DND-41 (cell line): ENCODE measurements at regions not wholly inside any gene's neighbourhood (a gene's known extent, or its start where the extent isn't known, plus 50 kb on each side); places are given as distances from the start of the nearest gene placed in this dataset.

Source experiments
- EZH2 ChIP-seq: IDR thresholded peaks from 3 replicates; pipeline ENCODE4 v1.6.1; 2012; ENCODE audit warnings: borderline replicate concordance, low read depth, mild to moderate bottlenecking, moderate library complexity, low read length, inconsistent platforms; ENCODE audit not compliant: severe bottlenecking
- TF ChIP-seq, protein P1 (sequence below): IDR thresholded peaks from 2 replicates; pipeline ENCODE4 v1.5.1; 2012; ENCODE audit warnings: borderline replicate concordance, low read length, moderate library complexity, mild to moderate bottlenecking; ENCODE audit not compliant: poor library complexity, severe bottlenecking; ENCODE audit errors: extremely low read depth

DNA sequence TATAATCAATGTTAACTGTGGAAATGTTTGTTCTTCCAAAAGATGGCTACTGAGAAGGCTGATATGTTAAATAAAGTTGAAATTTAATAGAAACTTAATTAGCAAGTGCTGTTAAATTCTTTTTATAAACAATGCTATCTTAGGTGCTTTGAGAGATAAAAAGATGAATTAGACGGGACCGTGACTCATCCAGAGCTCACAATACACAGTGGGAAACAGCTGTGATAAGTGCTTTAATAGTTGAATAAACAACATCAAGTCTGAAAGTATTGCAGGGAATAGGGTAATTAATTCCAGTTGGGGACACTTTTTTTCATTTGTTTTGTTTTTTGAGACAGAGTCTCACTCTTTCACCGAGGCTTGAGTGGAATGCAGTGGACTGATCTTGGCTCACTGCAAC is 85.5 kb upstream of the DTNA start:
- TF ChIP-seq, protein P1, sequence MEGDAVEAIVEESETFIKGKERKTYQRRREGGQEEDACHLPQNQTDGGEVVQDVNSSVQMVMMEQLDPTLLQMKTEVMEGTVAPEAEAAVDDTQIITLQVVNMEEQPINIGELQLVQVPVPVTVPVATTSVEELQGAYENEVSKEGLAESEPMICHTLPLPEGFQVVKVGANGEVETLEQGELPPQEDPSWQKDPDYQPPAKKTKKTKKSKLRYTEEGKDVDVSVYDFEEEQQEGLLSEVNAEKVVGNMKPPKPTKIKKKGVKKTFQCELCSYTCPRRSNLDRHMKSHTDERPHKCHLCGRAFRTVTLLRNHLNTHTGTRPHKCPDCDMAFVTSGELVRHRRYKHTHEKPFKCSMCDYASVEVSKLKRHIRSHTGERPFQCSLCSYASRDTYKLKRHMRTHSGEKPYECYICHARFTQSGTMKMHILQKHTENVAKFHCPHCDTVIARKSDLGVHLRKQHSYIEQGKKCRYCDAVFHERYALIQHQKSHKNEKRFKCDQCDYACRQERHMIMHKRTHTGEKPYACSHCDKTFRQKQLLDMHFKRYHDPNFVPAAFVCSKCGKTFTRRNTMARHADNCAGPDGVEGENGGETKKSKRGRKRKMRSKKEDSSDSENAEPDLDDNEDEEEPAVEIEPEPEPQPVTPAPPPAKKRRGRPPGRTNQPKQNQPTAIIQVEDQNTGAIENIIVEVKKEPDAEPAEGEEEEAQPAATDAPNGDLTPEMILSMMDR, result no peak
- no peak for TF ChIP-seq EZH2
